HepG2 (cell line): ENCODE measurements at regions not wholly inside any gene's neighbourhood (a gene's known extent, or its start where the extent isn't known, plus 50 kb on each side); places are given as distances from the start of the nearest gene placed in this dataset.
A peak's percentile ranks its signal among the peaks of the same experiment; 100 is the strongest.

ENCODE experiments used
- ATAC-seq: fragments of 200-7000 bp; cut with Tn5 transposase; 3 replicates; pipeline ENCODE4 v1.9.1; 2020; ENCODE audit warnings: mild to moderate bottlenecking, moderate library complexity
- BruUV-seq: library from RNA; stranded (reverse); fragments of 400-500 nt; replicated peaks from 2 replicates; lab custom pipeline; 2021; lab: Mats Ljungman, UMichigan
- CTCF ChIA-PET: fragments of 300-600 bp; formaldehyde crosslinking; extraction: SDS; loops from one replicate; lab custom pipeline; 2021; ENCODE audit warnings: low total read pairs, inconsistent platforms, low intra/inter-chr PET ratio; lab: Yijun Ruan, JAX
- POLR2A ChIA-PET: fragments of 350-600 bp; sonication (Branson Sonifier 250); formaldehyde crosslinking; loops from one replicate; lab custom pipeline; 2020; ENCODE audit warnings: antibody characterized with exemption, inconsistent platforms; lab: Yijun Ruan, JAX
- DNase-seq: peaks from one replicate; pipeline ENCODE4 v3.0.0-alpha.2; 2015; ENCODE audit warnings: low spot score
- FAIRE-seq: peaks from 3 replicates; lab custom pipeline; 2011; peaks lifted over from hg19 to GRCh38; lab: Jason Lieb, UNC
- H2AFZ ChIP-seq: one replicate; pipeline ENCODE4 v1.6.1; 2011; ENCODE audit warnings: low read length, inconsistent platforms
- H3K27ac ChIP-seq: fragments of 300-600 bp; 3 replicates; pipeline ENCODE4 v1.8.0; 2011; ENCODE audit warnings: mixed run types, mild to moderate bottlenecking, mixed read lengths, low read length, inconsistent platforms; ENCODE audit not compliant: insufficient read depth; ENCODE audit errors: extremely low read length
- H3K27me3 ChIP-seq, 2 experiments: fragments of 200-600 bp in 1 of 2; 2 replicates in 1 of 2; 3 replicates in 1 of 2; pipeline versions ENCODE4 v1.6.0 to v1.8.0; 2011; ENCODE audit warnings: low read length in 2 of 2, mild to moderate bottlenecking in 2 of 2, moderate library complexity in 2 of 2, inconsistent platforms in 1 of 2; ENCODE audit not compliant: insufficient read depth in 2 of 2, control insufficient read depth in 1 of 2
- H3K36me3 ChIP-seq, 2 experiments: fragments of 200-600 bp in 1 of 2; replicated peaks in 1 of 2; 2 replicates in 1 of 2; 3 replicates in 1 of 2; pipeline versions ENCODE4 v1.5.1 to v1.8.0; 2011; ENCODE audit warnings: low read length in 2 of 2, inconsistent platforms in 1 of 2; ENCODE audit not compliant: insufficient read depth in 2 of 2, control insufficient read depth in 1 of 2
- H3K4me1 ChIP-seq: 2 replicates; pipeline ENCODE4 v1.5.1; 2012; ENCODE audit warnings: low read length, inconsistent platforms; ENCODE audit not compliant: insufficient read depth
- H3K4me2 ChIP-seq: 2 replicates; pipeline ENCODE4 v1.6.0; 2011; ENCODE audit warnings: low read depth, low read length, inconsistent platforms
- H3K4me3 ChIP-seq, 3 experiments: fragments of 200-600 bp in 1 of 3; sonication (generic), shearing (Covaris generic) in 1 of 3; replicated peaks in 1 of 3; 2 replicates each; pipeline ENCODE4 v1.5.1; 2011 to 2016; ENCODE audit warnings: low read length in 3 of 3, inconsistent platforms in 2 of 3, low read depth in 2 of 3, mild to moderate bottlenecking in 2 of 3, control low read depth in 1 of 3, mixed read lengths in 1 of 3; ENCODE audit not compliant: insufficient read depth in 1 of 3
- H3K79me2 ChIP-seq: one replicate; pipeline ENCODE4 v1.6.1; 2011; ENCODE audit warnings: low read length, inconsistent platforms; ENCODE audit not compliant: insufficient read depth
- H3K9ac ChIP-seq: 2 replicates; pipeline ENCODE4 v1.6.0; 2011; ENCODE audit warnings: mild to moderate bottlenecking, low read depth, low read length, inconsistent platforms; ENCODE audit not compliant: insufficient read depth
- H3K9me3 ChIP-seq: 2 replicates; pipeline ENCODE4 v1.5.1; 2012; ENCODE audit warnings: mild to moderate bottlenecking, low read length
- H4K20me1 ChIP-seq: 2 replicates; pipeline ENCODE4 v1.6.0; 2011; ENCODE audit warnings: inconsistent platforms, mild to moderate bottlenecking, low read length, moderate library complexity; ENCODE audit not compliant: insufficient read depth
- DNMT1 ChIP-seq: sonication (generic); formaldehyde crosslinking; IDR thresholded peaks from 2 replicates; pipeline ENCODE4 v1.5.1; 2020; ENCODE audit warnings: mild to moderate bottlenecking, missing genetic modification reagents
- FOSL2 ChIP-seq: sonication (generic); formaldehyde crosslinking; IDR thresholded peaks from 2 replicates; pipeline ENCODE4 v1.4.0; 2020; ENCODE audit warnings: missing genetic modification reagents
- GPN1 ChIP-seq: sonication (generic); formaldehyde crosslinking; IDR thresholded peaks from 2 replicates; pipeline ENCODE4 v1.5.1; 2020; ENCODE audit warnings: missing genetic modification reagents, borderline replicate concordance
- SMC3 ChIP-seq: IDR thresholded peaks from 2 replicates; pipeline ENCODE4 v1.6.1; 2011; ENCODE audit warnings: low read length, improper control_type of control experiment
- SP4 ChIP-seq: sonication (generic); formaldehyde crosslinking; IDR thresholded peaks from 2 replicates; pipeline ENCODE4 v1.8.1; 2023; ENCODE audit warnings: mild to moderate bottlenecking, missing genetic modification reagents
- STAG1 ChIP-seq: sonication (generic); formaldehyde crosslinking; IDR thresholded peaks from 2 replicates; pipeline ENCODE4 v1.4.0; 2020; ENCODE audit warnings: missing genetic modification reagents
- TOE1 ChIP-seq: sonication (generic); formaldehyde crosslinking; IDR thresholded peaks from 2 replicates; pipeline ENCODE4 v1.4.0; 2020; ENCODE audit warnings: mild to moderate bottlenecking, missing genetic modification reagents
- WGBS: methylation state at CpG from one replicate; pipeline ENCODE4 v1.1.6; 2017; ENCODE audit warnings: low lambda C conversion rate; 5-methylcytosine and 5-hydroxymethylcytosine counted together
- in situ Hi-C: cut with HindIII; loops from 2 replicates; pipeline ENCODE4 v1.10.0; 2017; ENCODE audit warnings: low pct_unique_long_range_greater_than_20kb; ENCODE audit not compliant: extremely low pct_ligation_motif_present
- intact Hi-C: fragments of 100-400 bp; cut with micrococcal nuclease; formaldehyde crosslinking; loops from one replicate; pipeline ENCODE4 v1.10.0; 2022; ENCODE audit not compliant: unreplicated experiment
- TF ChIP-seq, protein P1 (sequence below): sonication (generic); formaldehyde crosslinking; IDR thresholded peaks from 2 replicates; pipeline ENCODE4 v1.5.0; 2020; ENCODE audit warnings: mild to moderate bottlenecking, missing genetic modification reagents, moderate library complexity

DNA sequence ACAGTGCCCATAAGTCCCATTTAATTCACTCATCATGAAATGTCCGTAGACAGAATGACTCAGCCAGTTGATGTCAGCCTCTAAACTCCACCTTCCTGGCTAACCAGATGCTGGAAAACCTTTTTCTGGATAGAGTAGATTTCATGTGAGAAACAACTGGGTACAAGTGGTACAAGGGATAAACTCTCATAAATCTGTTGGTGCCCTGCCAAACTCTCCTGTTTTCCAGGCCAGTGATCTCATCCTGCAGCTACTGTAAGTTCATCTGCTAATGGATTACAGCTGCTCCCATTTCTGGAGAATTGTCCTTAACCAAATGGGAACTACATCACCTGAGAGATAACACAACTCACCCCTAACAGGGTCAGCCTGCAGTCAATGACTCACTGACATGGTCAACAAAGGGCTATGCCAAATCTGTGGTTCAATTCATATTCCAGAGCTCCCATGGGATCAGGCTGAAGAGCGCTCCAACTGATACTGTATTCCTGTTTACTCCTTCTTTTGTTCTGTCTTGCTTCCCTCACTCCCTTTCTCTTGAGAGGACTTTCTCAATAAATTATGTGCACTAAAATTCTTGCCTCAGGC is 210.1 kb upstream of the HDDC2 start:
- no peaks in the 10 kb centered on the region; a peak in 1 of 5 replicates for H3K27me3 ChIP-seq
- no peaks in the 10 kb centered on the region for H3K79me2 ChIP-seq
- H3K27ac ChIP-seq, result no peak overlapping the region
- CTCF ChIA-PET, result no interaction called here
- FAIRE-seq, result no peak
- ATAC-seq, result no peak; the same call in 2 of the 3 replicates
- DNase-seq, result peak; percentile 18
- peaks cover 19% of the 10 kb centered on the region for H3K4me1 ChIP-seq
- in situ Hi-C loops, result loop anchor here (10.0 kb wide), 1 partner anchor 233 kb away; the partner anchor contains the start of gene HEY2
- peak; percentile 37; the same call in 1 of the 2 replicates for TF ChIP-seq FOSL2 (CRISPR knock-in tag)
- no peak for TF ChIP-seq TOE1 (CRISPR knock-in tag)
- no peak for TF ChIP-seq GPN1 (CRISPR knock-in tag)
- TF ChIP-seq SP4 (CRISPR knock-in tag), result no peak
- TF ChIP-seq, all 625 proteins: peak for 1
- 37% methylated on average over 2 of the region's 2 CpGs for WGBS
- Histone ChIP-seq H2AFZ (no peak overlapping the region), H4K20me1 (no peaks in the 10 kb centered on the region), H3K4me3 (no peak overlapping the region), H3K9ac (no peak overlapping the region), H3K36me3 (no peaks in the 10 kb centered on the region), H3K4me2 (no peak overlapping the region), H3K9me3 (no peaks in the 10 kb centered on the region)
- POLR2A ChIA-PET, result no interaction called here
- intact Hi-C loops, result loop anchor here (2.0 to 5.0 kb wide), 2 partner anchors 241 to 460 kb away; no protein-coding TSS in a partner anchor
- BruUV-seq, result no TSS peak

DNA sequence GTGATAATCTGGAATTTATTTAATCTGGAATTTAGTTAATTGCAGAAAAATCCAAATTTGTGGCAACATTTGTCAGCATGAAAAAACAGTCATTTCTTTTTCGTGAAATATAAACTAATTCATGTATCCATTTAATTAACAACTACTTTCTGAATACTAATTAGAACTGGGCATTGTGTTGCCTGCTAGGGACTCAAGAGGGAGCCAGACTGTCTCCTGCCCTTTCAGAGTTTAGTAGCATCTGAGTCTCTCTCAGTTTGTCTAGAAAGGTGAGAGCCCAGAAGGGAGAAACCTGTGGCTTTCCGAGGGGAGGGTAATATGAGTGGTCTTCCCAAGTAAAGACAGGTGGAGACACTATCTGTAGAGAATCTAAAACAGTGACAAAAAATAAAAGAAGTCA is 210.9 kb upstream of the HDDC2 start:
- in situ Hi-C loops, result loop anchor here (10.0 kb wide), 1 partner anchor 232 kb away; the partner anchor contains the start of gene HEY2
- no peak for FAIRE-seq

More for the DNA sequence above, 210.9 kb upstream of the HDDC2 start:
- Histone ChIP-seq H4K20me1 (no peaks in the 10 kb centered on the region), H2AFZ (no peak overlapping the region), H3K36me3 (no peaks in the 10 kb centered on the region), H3K4me3 (no peak overlapping the region), H3K4me1 (peaks cover 16% of the 10 kb centered on the region), H3K9me3 (no peaks in the 10 kb centered on the region), H3K9ac (no peak overlapping the region), H3K27me3 (no peaks in the 10 kb centered on the region; a peak in 1 of 5 replicates), H3K79me2 (no peaks in the 10 kb centered on the region), H3K4me2 (no peak overlapping the region), H3K27ac (no peak overlapping the region)
- BruUV-seq, result no TSS peak
- DNase-seq (peak; percentile 12), ATAC-seq (peak; percentile 84)
- 0% methylated on average over 2 of the region's 2 CpGs for WGBS
- intact Hi-C loops, result loop anchor here (2.0 to 5.0 kb wide), 2 partner anchors 240 to 460 kb away; no protein-coding TSS in a partner anchor
- TF ChIP-seq STAG1 (CRISPR knock-in tag) (peak; percentile 49), DNMT1 (no peak), SMC3 (peak; percentile 17; the same call in 1 of the 2 replicates)
- TF ChIP-seq, protein P1, sequence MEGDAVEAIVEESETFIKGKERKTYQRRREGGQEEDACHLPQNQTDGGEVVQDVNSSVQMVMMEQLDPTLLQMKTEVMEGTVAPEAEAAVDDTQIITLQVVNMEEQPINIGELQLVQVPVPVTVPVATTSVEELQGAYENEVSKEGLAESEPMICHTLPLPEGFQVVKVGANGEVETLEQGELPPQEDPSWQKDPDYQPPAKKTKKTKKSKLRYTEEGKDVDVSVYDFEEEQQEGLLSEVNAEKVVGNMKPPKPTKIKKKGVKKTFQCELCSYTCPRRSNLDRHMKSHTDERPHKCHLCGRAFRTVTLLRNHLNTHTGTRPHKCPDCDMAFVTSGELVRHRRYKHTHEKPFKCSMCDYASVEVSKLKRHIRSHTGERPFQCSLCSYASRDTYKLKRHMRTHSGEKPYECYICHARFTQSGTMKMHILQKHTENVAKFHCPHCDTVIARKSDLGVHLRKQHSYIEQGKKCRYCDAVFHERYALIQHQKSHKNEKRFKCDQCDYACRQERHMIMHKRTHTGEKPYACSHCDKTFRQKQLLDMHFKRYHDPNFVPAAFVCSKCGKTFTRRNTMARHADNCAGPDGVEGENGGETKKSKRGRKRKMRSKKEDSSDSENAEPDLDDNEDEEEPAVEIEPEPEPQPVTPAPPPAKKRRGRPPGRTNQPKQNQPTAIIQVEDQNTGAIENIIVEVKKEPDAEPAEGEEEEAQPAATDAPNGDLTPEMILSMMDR (CRISPR knock-in tag), result peak; percentile 37; the same call in 1 of the 2 replicates
- POLR2A ChIA-PET, result no interaction called here
- CTCF ChIA-PET, result no interaction called here
